ENCODE measurements at regions not wholly inside any gene's neighbourhood (a gene's known extent, or its start where the extent isn't known, plus 50 kb on each side); places are given as distances from the start of the nearest gene placed in this dataset.

DNA sequence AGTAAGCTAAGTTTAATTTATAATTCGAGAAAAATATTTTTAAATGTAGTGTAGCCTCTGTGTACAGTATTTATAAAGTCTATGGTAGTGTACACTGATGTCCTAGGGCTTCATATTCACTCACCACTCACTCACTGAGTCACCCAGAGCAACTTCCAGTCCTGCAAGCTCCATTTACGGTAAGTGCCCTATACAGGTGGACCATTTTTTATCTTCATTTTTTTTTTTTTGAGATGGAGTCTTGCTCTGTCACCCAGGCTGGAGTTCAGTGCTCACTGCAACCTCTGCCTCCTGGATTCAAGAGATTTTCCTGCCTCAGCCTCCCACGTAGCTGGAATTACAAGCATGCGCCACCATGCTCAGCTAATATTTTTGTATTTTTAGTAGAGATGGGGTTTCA lies 104.2 kb downstream of the PDCL3 start:
- Histone ChIP-seq H3K27me3 (replicated peaks; ENCODE audit: control insufficient read depth, insufficient read depth, low read length) (no peaks in the 10 kb centered on the region), H3K4me3 (ENCODE audit: low read depth, low read length) (no peak overlapping the region), H3K4me1 (no peaks in the 10 kb centered on the region), H3K36me3 (ENCODE audit: control insufficient read depth, insufficient read depth, low read length) (no peaks in the 10 kb centered on the region), H3K9me3 (no peaks in the 10 kb centered on the region; the same call in 1 of the 2 replicates)
- no TSS peak for BruUV-seq (replicated peaks)
- ChIA-PET POLR2A (interaction anchor here (0.6 kb wide), 1 partner anchor 293 kb away, joined by 4 read pairs; no protein-coding TSS in a partner anchor), CTCF (no interaction called here)
- TF ChIP-seq, protein P1, sequence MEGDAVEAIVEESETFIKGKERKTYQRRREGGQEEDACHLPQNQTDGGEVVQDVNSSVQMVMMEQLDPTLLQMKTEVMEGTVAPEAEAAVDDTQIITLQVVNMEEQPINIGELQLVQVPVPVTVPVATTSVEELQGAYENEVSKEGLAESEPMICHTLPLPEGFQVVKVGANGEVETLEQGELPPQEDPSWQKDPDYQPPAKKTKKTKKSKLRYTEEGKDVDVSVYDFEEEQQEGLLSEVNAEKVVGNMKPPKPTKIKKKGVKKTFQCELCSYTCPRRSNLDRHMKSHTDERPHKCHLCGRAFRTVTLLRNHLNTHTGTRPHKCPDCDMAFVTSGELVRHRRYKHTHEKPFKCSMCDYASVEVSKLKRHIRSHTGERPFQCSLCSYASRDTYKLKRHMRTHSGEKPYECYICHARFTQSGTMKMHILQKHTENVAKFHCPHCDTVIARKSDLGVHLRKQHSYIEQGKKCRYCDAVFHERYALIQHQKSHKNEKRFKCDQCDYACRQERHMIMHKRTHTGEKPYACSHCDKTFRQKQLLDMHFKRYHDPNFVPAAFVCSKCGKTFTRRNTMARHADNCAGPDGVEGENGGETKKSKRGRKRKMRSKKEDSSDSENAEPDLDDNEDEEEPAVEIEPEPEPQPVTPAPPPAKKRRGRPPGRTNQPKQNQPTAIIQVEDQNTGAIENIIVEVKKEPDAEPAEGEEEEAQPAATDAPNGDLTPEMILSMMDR (IDR thresholded peaks at IDR 0.05; ENCODE audit: insufficient read depth in 1 of 2, low read depth in 1 of 2, low read length in 1 of 2, severe bottlenecking in 1 of 2, unreplicated experiment in 1 of 2), result no peak
- Mint-ChIP-seq H3K27me3 (ENCODE audit: insufficient read depth, unreplicated experiment) (peaks cover 12% of the 10 kb centered on the region), H3K4me1 (ENCODE audit: low read depth, unreplicated experiment) (no peaks in the 10 kb centered on the region), H3K27ac (ENCODE audit: unreplicated experiment) (no peak overlapping the region), H3K9me3 (ENCODE audit: unreplicated experiment) (no peaks in the 10 kb centered on the region), H3K4me3 (ENCODE audit: unreplicated experiment) (no peak overlapping the region), H3K36me3 (ENCODE audit: insufficient read depth, unreplicated experiment) (no peaks in the 10 kb centered on the region)
- DNase-seq, result no peak
- intact Hi-C loops (cut with micrococcal nuclease; ENCODE audit: unreplicated experiment), result no loop called here

DNA sequence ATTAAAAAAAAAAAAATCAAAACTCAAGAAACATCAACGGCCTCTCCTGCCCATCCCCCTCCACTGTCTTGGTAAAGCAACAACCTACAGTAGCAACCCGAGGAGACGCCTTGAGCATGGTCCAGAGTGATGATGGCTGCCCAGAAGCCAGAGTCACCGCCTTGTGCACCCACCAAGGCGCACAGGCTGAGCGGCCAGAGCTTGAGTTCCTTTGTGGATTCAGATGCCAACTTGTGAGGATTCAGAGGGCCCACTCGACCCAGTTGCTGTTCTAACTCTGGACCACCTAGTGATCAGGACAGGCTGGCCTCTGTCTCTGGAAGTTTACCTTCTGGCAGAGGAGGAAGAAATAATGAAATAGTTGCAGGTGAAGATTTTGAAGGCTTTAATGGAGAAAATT lies 105.0 kb downstream of the PDCL3 start:
- no peaks in the 10 kb centered on the region; the same call in 1 of the 2 replicates for H3K9me3 ChIP-seq
- H3K4me1 ChIP-seq, result no peaks in the 10 kb centered on the region
- H3K4me3 ChIP-seq (ENCODE audit: low read depth, low read length), result no peak overlapping the region
- intact Hi-C loops (cut with micrococcal nuclease; ENCODE audit: unreplicated experiment), result no loop called here
- no peak overlapping the region for H3K27ac Mint-ChIP-seq (ENCODE audit: unreplicated experiment)
- DNase-seq, result no peak
- peaks cover 12% of the 10 kb centered on the region for H3K27me3 Mint-ChIP-seq (ENCODE audit: insufficient read depth, unreplicated experiment)
- ChIA-PET CTCF (no interaction called here), POLR2A (no interaction called here)
- no peak overlapping the region for H3K4me3 Mint-ChIP-seq (ENCODE audit: unreplicated experiment)
- H3K9me3 Mint-ChIP-seq (ENCODE audit: unreplicated experiment), result no peaks in the 10 kb centered on the region
- no peaks in the 10 kb centered on the region for H3K4me1 Mint-ChIP-seq (ENCODE audit: low read depth, unreplicated experiment)
- no TSS peak for BruUV-seq (replicated peaks)
- no peaks in the 10 kb centered on the region for H3K36me3 ChIP-seq (ENCODE audit: control insufficient read depth, insufficient read depth, low read length)
- no peaks in the 10 kb centered on the region for H3K27me3 ChIP-seq (replicated peaks; ENCODE audit: control insufficient read depth, insufficient read depth, low read length)
- TF ChIP-seq, protein P1 (IDR thresholded peaks at IDR 0.05; ENCODE audit: insufficient read depth in 1 of 2, low read depth in 1 of 2, low read length in 1 of 2, severe bottlenecking in 1 of 2, unreplicated experiment in 1 of 2), result no peak
- no peaks in the 10 kb centered on the region for H3K36me3 Mint-ChIP-seq (ENCODE audit: insufficient read depth, unreplicated experiment)

DNA sequence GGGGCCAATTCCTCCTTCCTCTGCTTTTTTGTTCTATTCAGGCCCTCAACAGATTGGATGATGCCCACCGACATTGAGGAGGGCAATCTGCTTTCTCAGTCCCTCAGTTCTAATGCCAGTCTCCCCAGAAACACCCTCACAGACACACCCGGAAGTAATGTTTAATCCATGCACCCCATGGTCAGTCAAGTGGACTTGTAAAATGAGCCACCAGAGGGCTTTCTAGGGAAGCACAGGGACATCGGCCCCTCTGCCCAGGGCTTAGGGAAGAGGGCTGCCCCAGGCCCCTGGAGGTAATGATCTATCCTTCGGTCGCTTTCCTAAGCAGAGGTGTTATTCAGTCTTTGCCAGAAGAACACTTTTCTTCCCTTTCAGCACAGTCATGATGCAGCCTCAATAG lies 107.4 kb downstream of the PDCL3 start:
- Histone ChIP-seq H3K27me3 (replicated peaks; ENCODE audit: control insufficient read depth, insufficient read depth, low read length) (no peaks in the 10 kb centered on the region), H3K36me3 (ENCODE audit: control insufficient read depth, insufficient read depth, low read length) (no peaks in the 10 kb centered on the region), H3K9me3 (no peaks in the 10 kb centered on the region), H3K4me1 (no peaks in the 10 kb centered on the region), H3K4me3 (ENCODE audit: low read depth, low read length) (no peak overlapping the region)
- DNase-seq, result no peak
- no peaks in the 10 kb centered on the region for H3K36me3 Mint-ChIP-seq (ENCODE audit: insufficient read depth, unreplicated experiment)
- H3K27ac Mint-ChIP-seq (ENCODE audit: unreplicated experiment), result no peak overlapping the region
- peaks cover 9% of the 10 kb centered on the region for H3K27me3 Mint-ChIP-seq (ENCODE audit: insufficient read depth, unreplicated experiment)
- no TSS peak for BruUV-seq (replicated peaks)
- intact Hi-C loops (cut with micrococcal nuclease; ENCODE audit: unreplicated experiment), result no loop called here
- no peaks in the 10 kb centered on the region for H3K9me3 Mint-ChIP-seq (ENCODE audit: unreplicated experiment)
- no peaks in the 10 kb centered on the region for H3K4me1 Mint-ChIP-seq (ENCODE audit: low read depth, unreplicated experiment)
- H3K4me3 Mint-ChIP-seq (ENCODE audit: unreplicated experiment), result no peak overlapping the region
- TF ChIP-seq, protein P1 (IDR thresholded peaks at IDR 0.05; ENCODE audit: insufficient read depth in 1 of 2, low read depth in 1 of 2, low read length in 1 of 2, severe bottlenecking in 1 of 2, unreplicated experiment in 1 of 2), result no peak
- ChIA-PET CTCF (interaction anchor here (0.7 kb wide), 1 partner anchor 1781 kb away, joined by 3 read pairs; no protein-coding TSS in a partner anchor), POLR2A (no interaction called here)
